Erythroblast (primary cell): ENCODE measurements at regions not wholly inside any gene's neighbourhood (a gene's known extent, or its start where the extent isn't known, plus 50 kb on each side); places are given as distances from the start of the nearest gene placed in this dataset.

Source experiments
- GATA1 ChIP-seq: IDR thresholded peaks from 2 replicates; pipeline ENCODE4 v1.6.1; 2011; ENCODE audit warnings: low read depth, mild to moderate bottlenecking, control low read depth, low read length, moderate library complexity
- POLR2A ChIP-seq: IDR thresholded peaks from 2 replicates; pipeline ENCODE4 v1.6.1; 2011; ENCODE audit warnings: mild to moderate bottlenecking, low read length

- TF ChIP-seq POLR2A (no peak), GATA1 (no peak)
Measured at GRCh38 chr6:149228311-149228955, 89.1 kb upstream of the TAB2 start.
